SK-N-SH (cell line): ENCODE measurements at regions not wholly inside any gene's neighbourhood (a gene's known extent, or its start where the extent isn't known, plus 50 kb on each side); places are given as distances from the start of the nearest gene placed in this dataset.

Source experiments
- CTCF ChIA-PET: fragments of 300-600, 350-600 bp; formaldehyde crosslinking; extraction: SDS; loops from one replicate; lab custom pipeline; 2021; lab: Yijun Ruan, JAX
- POLR2A ChIA-PET: fragments of 350-600 bp; sonication (Branson Sonifier 250); formaldehyde crosslinking; extraction: SDS; loops from one replicate; lab custom pipeline; 2020; ENCODE audit warnings: antibody characterized with exemption, inconsistent platforms; lab: Yijun Ruan, JAX
- DNase-seq: peaks from one replicate; pipeline ENCODE4 v3.0.0; 2012
- H2AFZ ChIP-seq: fragments of 200-600 bp; sonication (generic); 2 replicates; pipeline ENCODE4 v1.8.1; 2016; ENCODE audit warnings: antibody characterized with exemption, mild to moderate bottlenecking, low read depth
- H3F3A ChIP-seq: fragments of 200-600 bp; sonication (generic); replicated peaks from 2 replicates; pipeline ENCODE3; 2016; ENCODE audit warnings: antibody characterized with exemption, mild to moderate bottlenecking; ENCODE audit not compliant: insufficient read depth
- H3K27ac ChIP-seq, 2 experiments: fragments of 200-500 bp in 1 of 2; fragments of 200-600 bp in 1 of 2; sonication (Bioruptor generic) in 1 of 2; sonication (generic), shearing (Covaris generic) in 1 of 2; 2 replicates each; pipeline versions ENCODE4 v1.5.1 to v1.6.1; 2014 to 2016; ENCODE audit warnings: low read depth in 2 of 2, inconsistent platforms in 1 of 2, low read length in 1 of 2, mild to moderate bottlenecking in 1 of 2, mixed read lengths in 1 of 2
- H3K27me3 ChIP-seq: fragments of 200-600 bp; sonication (generic), shearing (Covaris generic); 2 replicates; pipeline ENCODE4 v1.6.1; 2016; ENCODE audit warnings: mixed run types; ENCODE audit not compliant: insufficient read depth
- H3K36me3 ChIP-seq, 2 experiments: fragments of 200-500 bp in 1 of 2; fragments of 200-600 bp in 1 of 2; sonication (Bioruptor generic) in 1 of 2; sonication (generic) in 1 of 2; replicated peaks in 1 of 2; 2 replicates each; pipeline versions ENCODE3 to v1.5.1; 2014 to 2016; ENCODE audit warnings: low read length in 1 of 2, mild to moderate bottlenecking in 1 of 2; ENCODE audit not compliant: insufficient read depth in 2 of 2, control insufficient read depth in 1 of 2
- H3K4me1 ChIP-seq, 2 experiments: fragments of 200-500 bp in 1 of 2; fragments of 200-600 bp in 1 of 2; sonication (Bioruptor generic) in 1 of 2; sonication (generic), shearing (Covaris generic) in 1 of 2; 2 replicates each; pipeline versions ENCODE4 v1.5.1 to v1.6.1; 2014 to 2016; ENCODE audit warnings: low read depth in 1 of 2, low read length in 1 of 2, mixed run types in 1 of 2; ENCODE audit not compliant: insufficient read depth in 2 of 2, control insufficient read depth in 1 of 2
- H3K4me2 ChIP-seq: fragments of 200-600 bp; sonication (generic), shearing (Covaris generic); 2 replicates; pipeline ENCODE4 v1.6.1; 2017; ENCODE audit warnings: mixed run types
- H3K4me3 ChIP-seq, 2 experiments: fragments of 200-500 bp in 1 of 2; fragments of 200-600 bp in 1 of 2; sonication (Bioruptor generic) in 1 of 2; sonication (generic), shearing (Covaris generic) in 1 of 2; 2 replicates each; pipeline versions ENCODE4 v1.5.1 to v1.8.1; 2014 to 2016; ENCODE audit warnings: low read depth in 2 of 2, inconsistent platforms in 1 of 2, low read length in 1 of 2, mild to moderate bottlenecking in 1 of 2, mixed read lengths in 1 of 2, moderate library complexity in 1 of 2
- H3K79me2 ChIP-seq: fragments of 200-600 bp; sonication (generic); 2 replicates; pipeline ENCODE4 v1.8.1; 2017; ENCODE audit warnings: mild to moderate bottlenecking; ENCODE audit not compliant: insufficient read depth
- H3K9ac ChIP-seq: fragments of 200-600 bp; sonication (generic); 2 replicates; pipeline ENCODE4 v1.6.1; 2017; ENCODE audit warnings: mixed run types
- H3K9me2 ChIP-seq: fragments of 200-600 bp; sonication (generic); 2 replicates; pipeline ENCODE4 v1.6.1; 2017; ENCODE audit warnings: mixed run types
- H3K9me3 ChIP-seq: fragments of 200-600 bp; sonication (generic); 2 replicates; pipeline ENCODE4 v1.6.1; 2017; ENCODE audit warnings: mixed run types, mild to moderate bottlenecking, moderate library complexity
- H4K20me1 ChIP-seq: fragments of 200-600 bp; sonication (generic); 2 replicates; pipeline ENCODE4 v1.6.1; 2017; ENCODE audit warnings: mild to moderate bottlenecking, mixed run types; ENCODE audit not compliant: insufficient read depth
- EZH2phosphoT487 ChIP-seq: fragments of 200-600 bp; sonication (generic); IDR thresholded peaks from 2 replicates; pipeline ENCODE4 v1.6.1; 2017; ENCODE audit warnings: low read depth, mixed run types, mild to moderate bottlenecking, antibody characterized with exemption, moderate library complexity, borderline replicate concordance
- FOXJ3 ChIP-seq: sonication (generic); formaldehyde crosslinking; IDR thresholded peaks from 2 replicates; pipeline ENCODE4 v1.5.1; 2020; ENCODE audit warnings: mild to moderate bottlenecking, missing genetic modification reagents
- GATA2 ChIP-seq: sonication (generic); formaldehyde crosslinking; IDR thresholded peaks from 2 replicates; pipeline ENCODE4 v1.5.0; 2020; ENCODE audit warnings: mild to moderate bottlenecking, missing genetic modification reagents
- JUND ChIP-seq: IDR thresholded peaks from 2 replicates; pipeline ENCODE4 v1.4.0; 2012
- MAX ChIP-seq: IDR thresholded peaks from 2 replicates; pipeline ENCODE4 v1.4.0; 2012; ENCODE audit warnings: low read depth
- MXI1 ChIP-seq: IDR thresholded peaks from 2 replicates; pipeline ENCODE4 v1.6.1; 2012; ENCODE audit warnings: mild to moderate bottlenecking, low read depth, low read length, improper control_type of control experiment
- POLR2AphosphoS5 ChIP-seq: IDR thresholded peaks from 2 replicates; pipeline ENCODE4 v1.6.1; 2012; ENCODE audit warnings: low read depth, low read length
- RFX5 ChIP-seq: IDR thresholded peaks from 2 replicates; pipeline ENCODE4 v1.6.1; 2012; ENCODE audit warnings: mild to moderate bottlenecking, improper control_type of control experiment, low read length
- SIN3A ChIP-seq: IDR thresholded peaks from 2 replicates; pipeline ENCODE4 v1.6.1; 2012; ENCODE audit warnings: low read depth, mild to moderate bottlenecking, low read length, moderate library complexity, borderline replicate concordance
- SMC3 ChIP-seq: IDR thresholded peaks from 2 replicates; pipeline ENCODE4 v1.6.1; 2012; ENCODE audit warnings: low read depth, low read length, improper control_type of control experiment
- TCF12 ChIP-seq: IDR thresholded peaks from 2 replicates; pipeline ENCODE4 v1.4.0; 2012
- USF1 ChIP-seq: IDR thresholded peaks from 2 replicates; pipeline ENCODE4 v1.4.0; 2012; ENCODE audit warnings: low read depth, borderline replicate concordance
- YY1 ChIP-seq: IDR thresholded peaks from 2 replicates; pipeline ENCODE4 v1.4.0; 2012; ENCODE audit warnings: low read depth, mild to moderate bottlenecking
- WGBS: methylation state at CpG from one replicate; pipeline ENCODE4 v1.1.6; 2017; ENCODE audit warnings: low lambda C conversion rate; 5-methylcytosine and 5-hydroxymethylcytosine counted together
- TF ChIP-seq, protein P1 (sequence below): fragments of 150-350 bp; IDR thresholded peaks from 2 replicates; pipeline ENCODE4 v1.6.1; 2016; ENCODE audit warnings: mild to moderate bottlenecking, low read depth, low read length

GRCh38 chr1:60709426-60709825, 372.9 kb upstream of the NFIA start:
- Histone ChIP-seq H3K79me2 (no peaks in the 10 kb centered on the region), H3F3A (no peaks in the 10 kb centered on the region), H2AFZ (no peak overlapping the region), H3K36me3 (no peaks in the 10 kb centered on the region), H4K20me1 (no peaks in the 10 kb centered on the region), H3K4me1 (no peaks in the 10 kb centered on the region; a peak in 1 of 4 replicates), H3K4me2 (no peak overlapping the region), H3K9ac (no peak overlapping the region), H3K9me2 (no peaks in the 10 kb centered on the region), H3K4me3 (no peak overlapping the region), H3K9me3 (no peaks in the 10 kb centered on the region), H3K27ac (no peak overlapping the region), H3K27me3 (no peaks in the 10 kb centered on the region)
- no peak for TF ChIP-seq USF1
- TF ChIP-seq TCF12, result no peak
- TF ChIP-seq EZH2phosphoT487, result no peak
- no peak for TF ChIP-seq FOXJ3 (CRISPR knock-in tag)
- DNase-seq, result no peak
- ChIA-PET POLR2A (no interaction called here), CTCF (no interaction called here)

- no peak overlapping the region for H3K4me3 ChIP-seq
- no peaks in the 10 kb centered on the region for H3K9me2 ChIP-seq
- no peaks in the 10 kb centered on the region; a peak in 1 of 4 replicates for H3K4me1 ChIP-seq
- peak; percentile 12 for DNase-seq
- ChIA-PET POLR2A (no interaction called here), CTCF (no interaction called here)
- H3K4me2 ChIP-seq, result no peak overlapping the region
- H3K27ac ChIP-seq, result no peak overlapping the region
- no peaks in the 10 kb centered on the region for H3K79me2 ChIP-seq
- H2AFZ ChIP-seq, result no peak overlapping the region
- WGBS, result 13% methylated on average over 2 of the region's 2 CpGs
- H4K20me1 ChIP-seq, result no peaks in the 10 kb centered on the region
- H3F3A ChIP-seq, result no peaks in the 10 kb centered on the region
- no peak for TF ChIP-seq RFX5
- no peak for TF ChIP-seq JUND
- TF ChIP-seq GATA2 (CRISPR knock-in tag), result no peak
- TF ChIP-seq MAX, result no peak
- TF ChIP-seq, protein P1, sequence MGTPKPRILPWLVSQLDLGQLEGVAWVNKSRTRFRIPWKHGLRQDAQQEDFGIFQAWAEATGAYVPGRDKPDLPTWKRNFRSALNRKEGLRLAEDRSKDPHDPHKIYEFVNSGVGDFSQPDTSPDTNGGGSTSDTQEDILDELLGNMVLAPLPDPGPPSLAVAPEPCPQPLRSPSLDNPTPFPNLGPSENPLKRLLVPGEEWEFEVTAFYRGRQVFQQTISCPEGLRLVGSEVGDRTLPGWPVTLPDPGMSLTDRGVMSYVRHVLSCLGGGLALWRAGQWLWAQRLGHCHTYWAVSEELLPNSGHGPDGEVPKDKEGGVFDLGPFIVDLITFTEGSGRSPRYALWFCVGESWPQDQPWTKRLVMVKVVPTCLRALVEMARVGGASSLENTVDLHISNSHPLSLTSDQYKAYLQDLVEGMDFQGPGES, result no peak
- TF ChIP-seq SIN3A, result no peak
- TF ChIP-seq YY1, result no peak
- no peak for TF ChIP-seq FOXJ3 (CRISPR knock-in tag)
- no peak for TF ChIP-seq POLR2AphosphoS5
- TF ChIP-seq SMC3, result no peak
- TF ChIP-seq MXI1, result no peak
- TF ChIP-seq, all 33 proteins: peak for 0
- H3K27me3 ChIP-seq, result no peaks in the 10 kb centered on the region
- no peaks in the 10 kb centered on the region for H3K36me3 ChIP-seq
- no peak overlapping the region for H3K9ac ChIP-seq
- H3K9me3 ChIP-seq, result no peaks in the 10 kb centered on the region
These were observed 377.3 kb upstream of the NFIA start for GRCh38 chr1:60705026-60705425.
